CD4-positive, alpha-beta T cell treated with Interleukin-4 for 4 hours (primary cell): ENCODE measurements at regions not wholly inside any gene's neighbourhood (a gene's known extent, or its start where the extent isn't known, plus 50 kb on each side); places are given as distances from the start of the nearest gene placed in this dataset.

Source experiments
- DNase-seq: peaks from one replicate; pipeline ENCODE4 v3.0.0-alpha.2; 2020

GRCh38 chr11:95375451-95375850 is 144.4 kb upstream of the SESN3 start:
- DNase-seq, result no peak

GRCh38 chr11:95374105-95374504 is 143.1 kb upstream of the SESN3 start:
- no peak for DNase-seq

GRCh38 chr11:95373241-95373640 is 142.2 kb upstream of the SESN3 start:
- DNase-seq, result no peak

- no peak for DNase-seq
These were observed 141.2 kb upstream of the SESN3 start for GRCh38 chr11:95372097-95372656.

GRCh38 chr11:95371153-95371552 is 140.2 kb upstream of the SESN3 start:
- no peak for DNase-seq

GRCh38 chr11:95367726-95368125 is 136.7 kb upstream of the SESN3 start:
- DNase-seq, result no peak

- no peak for DNase-seq
These were observed 134.3 kb upstream of the SESN3 start for GRCh38 chr11:95365348-95365747.

- DNase-seq, result no peak
These were observed 133.6 kb upstream of the SESN3 start for GRCh38 chr11:95364324-95365295.

- no peak for DNase-seq
These were observed 132.7 kb upstream of the SESN3 start for GRCh38 chr11:95363708-95364107.

- no peak for DNase-seq
These were observed 132.2 kb upstream of the SESN3 start for GRCh38 chr11:95363164-95363563.

GRCh38 chr11:95361180-95361579 is 130.2 kb upstream of the SESN3 start:
- no peak for DNase-seq

GRCh38 chr11:95360377-95361075 is 129.5 kb upstream of the SESN3 start:
- DNase-seq, result no peak

GRCh38 chr11:95359756-95360155 is 128.8 kb upstream of the SESN3 start:
- no peak for DNase-seq

- DNase-seq, result no peak
These were observed 128.3 kb upstream of the SESN3 start for GRCh38 chr11:95359341-95359663.

GRCh38 chr11:95358511-95359340 is 127.7 kb upstream of the SESN3 start:
- DNase-seq, result no peak

- DNase-seq, result no peak
These were observed 123.3 kb upstream of the SESN3 start for GRCh38 chr11:95354304-95354703.

- no peak for DNase-seq
These were observed 122.7 kb upstream of the SESN3 start for GRCh38 chr11:95353706-95354105.

- DNase-seq, result no peak
These were observed 121.8 kb upstream of the SESN3 start for GRCh38 chr11:95352733-95353346.

- no peak for DNase-seq
These were observed 118.4 kb upstream of the SESN3 start for GRCh38 chr11:95349345-95349942.

- DNase-seq, result no peak
These were observed 115.3 kb upstream of the SESN3 start for GRCh38 chr11:95346265-95346664.

GRCh38 chr11:95345651-95346050 is 114.6 kb upstream of the SESN3 start:
- no peak for DNase-seq
